Breast epithelium (tissue), 3 donors: ENCODE measurements at regions not wholly inside any gene's neighbourhood (a gene's known extent, or its start where the extent isn't known, plus 50 kb on each side); places are given as distances from the start of the nearest gene placed in this dataset.

Source experiments
- POLR2AphosphoS5 ChIP-seq, 3 donors: sonication (generic); formaldehyde crosslinking; IDR thresholded peaks; one replicate each; pipeline ENCODE4 v1.6.1; 2017; ENCODE audit warnings: antibody characterized with exemption in 3 of 3
- TF ChIP-seq, protein P1 (sequence below), 3 donors: fragments of 450-650 bp; IDR thresholded peaks; one replicate each; pipeline ENCODE4 v1.5.1; 2016 to 2017; ENCODE audit warnings: antibody characterized with exemption in 3 of 3, mild to moderate bottlenecking in 3 of 3, moderate library complexity in 3 of 3

DNA sequence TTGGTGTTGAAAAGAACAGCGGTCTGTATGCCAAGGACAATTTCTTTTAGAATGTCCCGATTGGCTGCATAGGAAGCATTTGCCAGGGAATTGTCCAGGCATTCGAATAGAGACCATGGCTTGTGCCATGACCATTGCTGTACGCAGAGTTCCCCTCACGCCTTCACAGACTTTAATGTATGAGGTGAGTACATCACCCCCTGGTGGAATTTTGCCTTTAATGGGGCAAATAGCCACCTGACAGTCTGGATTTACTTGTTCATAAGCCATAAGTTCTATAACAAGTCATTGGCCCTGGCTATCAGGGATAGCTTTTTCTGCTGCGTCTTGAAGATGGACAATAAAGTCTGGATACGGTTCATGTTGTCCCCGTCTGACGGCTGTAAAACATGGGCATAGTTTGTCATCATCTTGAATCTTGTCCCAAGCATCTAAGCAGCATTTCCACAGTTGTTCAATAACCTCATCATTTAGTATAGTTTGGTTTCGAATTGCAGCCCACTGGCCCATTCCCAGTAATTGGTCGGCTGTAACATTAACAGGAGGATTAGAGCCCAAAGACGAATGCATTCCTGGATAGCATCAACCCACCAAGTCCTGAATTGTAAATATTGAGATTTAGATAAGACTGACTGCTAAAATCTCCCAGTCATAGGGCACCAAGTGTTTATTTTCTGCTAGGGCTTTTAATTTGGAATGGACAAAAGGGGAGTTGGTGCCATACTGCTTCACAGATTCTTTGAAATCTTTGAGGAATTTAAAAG is 67.7 kb upstream of the ARL4D start:
- no peak for TF ChIP-seq POLR2AphosphoS5 (IDR thresholded peaks at IDR 0.05)
- TF ChIP-seq, protein P1, sequence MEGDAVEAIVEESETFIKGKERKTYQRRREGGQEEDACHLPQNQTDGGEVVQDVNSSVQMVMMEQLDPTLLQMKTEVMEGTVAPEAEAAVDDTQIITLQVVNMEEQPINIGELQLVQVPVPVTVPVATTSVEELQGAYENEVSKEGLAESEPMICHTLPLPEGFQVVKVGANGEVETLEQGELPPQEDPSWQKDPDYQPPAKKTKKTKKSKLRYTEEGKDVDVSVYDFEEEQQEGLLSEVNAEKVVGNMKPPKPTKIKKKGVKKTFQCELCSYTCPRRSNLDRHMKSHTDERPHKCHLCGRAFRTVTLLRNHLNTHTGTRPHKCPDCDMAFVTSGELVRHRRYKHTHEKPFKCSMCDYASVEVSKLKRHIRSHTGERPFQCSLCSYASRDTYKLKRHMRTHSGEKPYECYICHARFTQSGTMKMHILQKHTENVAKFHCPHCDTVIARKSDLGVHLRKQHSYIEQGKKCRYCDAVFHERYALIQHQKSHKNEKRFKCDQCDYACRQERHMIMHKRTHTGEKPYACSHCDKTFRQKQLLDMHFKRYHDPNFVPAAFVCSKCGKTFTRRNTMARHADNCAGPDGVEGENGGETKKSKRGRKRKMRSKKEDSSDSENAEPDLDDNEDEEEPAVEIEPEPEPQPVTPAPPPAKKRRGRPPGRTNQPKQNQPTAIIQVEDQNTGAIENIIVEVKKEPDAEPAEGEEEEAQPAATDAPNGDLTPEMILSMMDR (IDR thresholded peaks at IDR 0.05), result no peak
